CD4-positive, alpha-beta T cell (primary cell): ENCODE measurements at regions not wholly inside any gene's neighbourhood (a gene's known extent, or its start where the extent isn't known, plus 50 kb on each side); places are given as distances from the start of the nearest gene placed in this dataset.

ENCODE experiments used
- ATAC-seq: fragments of 200-7000 bp; cut with Tn5 transposase; one replicate; pipeline ENCODE4 v1.10.0; 2022; ENCODE audit warnings: mild to moderate bottlenecking; ENCODE audit not compliant: poor library complexity
- CTCF ChIA-PET: fragments of 350-600 bp; sonication (Branson Sonifier 250); formaldehyde crosslinking; loops from one replicate; lab custom pipeline; 2021; ENCODE audit warnings: antibody characterized with exemption, inconsistent platforms; lab: Charles Lee
- POLR2A ChIA-PET: fragments of 350-600 bp; sonication (Branson Sonifier 250); formaldehyde crosslinking; loops from one replicate; lab custom pipeline; 2021; ENCODE audit warnings: antibody characterized with exemption, inconsistent platforms; lab: Charles Lee
- DNase-seq, 14 experiments: peaks; one replicate each; pipeline ENCODE4 v3.0.0-alpha.2; 2013 to 2020; ENCODE audit warnings: mixed read lengths in 2 of 14
- H3K27ac ChIP-seq, 2 donors: one replicate each; pipeline versions ENCODE4 v1.5.1 to v1.7.0; 2013; ENCODE audit warnings: low read length in 2 of 2, low read depth in 1 of 2, mild to moderate bottlenecking in 1 of 2
- H3K27me3 ChIP-seq, 2 experiments: 1 replicate in 1 of 2; 2 replicates in 1 of 2; pipeline versions ENCODE4 v1.6.1 to v1.7.0; 2013; ENCODE audit warnings: low read length in 2 of 2, control low read depth in 1 of 2, mild to moderate bottlenecking in 1 of 2, moderate library complexity in 1 of 2; ENCODE audit not compliant: insufficient read depth in 2 of 2, control insufficient read depth in 1 of 2
- H3K36me3 ChIP-seq: one replicate; pipeline ENCODE4 v1.6.1; 2013; ENCODE audit warnings: low read length, control low read depth; ENCODE audit not compliant: insufficient read depth
- H3K4me1 ChIP-seq: one replicate; pipeline ENCODE4 v1.6.1; 2013; ENCODE audit warnings: low read length, control low read depth; ENCODE audit not compliant: insufficient read depth
- H3K4me3 ChIP-seq: one replicate; pipeline ENCODE4 v1.5.1; 2013; ENCODE audit warnings: mild to moderate bottlenecking, low read length, moderate library complexity
- H3K9me3 ChIP-seq, 2 experiments: 1 replicate in 1 of 2; 2 replicates in 1 of 2; pipeline versions ENCODE4 v1.6.1 to v1.7.0; 2013; ENCODE audit warnings: low read length in 2 of 2, mild to moderate bottlenecking in 2 of 2, control low read depth in 1 of 2, moderate library complexity in 1 of 2; ENCODE audit not compliant: control insufficient read depth in 1 of 2, insufficient read depth in 1 of 2
- H3K27ac Mint-ChIP-seq: one replicate; pipeline ENCODE4 v1.8.0; 2020; ENCODE audit warnings: mixed read lengths
- H3K27me3 Mint-ChIP-seq: one replicate; pipeline ENCODE4 v1.8.0; 2021; ENCODE audit warnings: mixed read lengths
- H3K36me3 Mint-ChIP-seq: one replicate; pipeline ENCODE4 v1.8.0; 2021; ENCODE audit warnings: low read depth, mixed read lengths
- H3K4me1 Mint-ChIP-seq: one replicate; pipeline ENCODE4 v1.8.0; 2021; ENCODE audit warnings: low read depth, mixed read lengths
- H3K4me3 Mint-ChIP-seq: one replicate; pipeline ENCODE4 v1.8.0; 2020; ENCODE audit warnings: mild to moderate bottlenecking, mixed read lengths
- H3K9me3 Mint-ChIP-seq: one replicate; pipeline ENCODE4 v1.8.0; 2020; ENCODE audit warnings: mixed read lengths
- CTCF ChIP-seq: fragments of 200-600 bp; IDR thresholded peaks from one replicate; pipeline ENCODE4 v1.8.0; 2022; ENCODE audit warnings: antibody characterized with exemption, mild to moderate bottlenecking
- intact Hi-C, 2 experiments: fragments of 100-400 bp; cut with DNase I in 1 of 2; cut with micrococcal nuclease in 1 of 2; formaldehyde crosslinking; loops; one replicate each; pipeline versions ENCODE4 v1.15.1 to v1.9.0; 2023 to 2025; cut with DNase I, micrococcal nuclease

GRCh38 chr3:135559802-135560201 lies 405.7 kb upstream of the PPP2R3A start:
- H3K9me3 Mint-ChIP-seq = no peaks in the 10 kb centered on the region
- H3K4me3 ChIP-seq = no peak overlapping the region
- intact Hi-C loops = no loop called here
- H3K27me3 ChIP-seq = no peaks in the 10 kb centered on the region
- no peaks in the 10 kb centered on the region for H3K4me1 Mint-ChIP-seq
- no peaks in the 10 kb centered on the region for H3K27me3 Mint-ChIP-seq
- no peak for ATAC-seq
- no peaks in the 10 kb centered on the region for H3K36me3 Mint-ChIP-seq
- H3K9me3 ChIP-seq = peaks cover 0 to 4% of the 10 kb centered on the region in 2 experiments
- no peak overlapping the region for H3K27ac ChIP-seq
- no peaks in the 10 kb centered on the region for H3K36me3 ChIP-seq
- ChIA-PET POLR2A (no interaction called here), CTCF (no interaction called here)
- no peak overlapping the region for H3K27ac Mint-ChIP-seq
- H3K4me1 ChIP-seq = no peaks in the 10 kb centered on the region
- no peak for DNase-seq
- no peak for TF ChIP-seq CTCF
- H3K4me3 Mint-ChIP-seq = no peak overlapping the region

- ATAC-seq (no peak), DNase-seq (no peak)
- H3K27me3 ChIP-seq = no peaks in the 10 kb centered on the region
- intact Hi-C loops = no loop called here
- Mint-ChIP-seq H3K9me3 (no peaks in the 10 kb centered on the region), H3K27me3 (no peaks in the 10 kb centered on the region), H3K36me3 (no peaks in the 10 kb centered on the region), H3K4me3 (no peak overlapping the region), H3K4me1 (no peaks in the 10 kb centered on the region), H3K27ac (no peak overlapping the region)
- CTCF ChIA-PET = no interaction called here
- H3K36me3 ChIP-seq = no peaks in the 10 kb centered on the region
- no peak overlapping the region for H3K27ac ChIP-seq
- no peaks in the 10 kb centered on the region for H3K4me1 ChIP-seq
- peaks cover 0 to 4% of the 10 kb centered on the region in 2 experiments for H3K9me3 ChIP-seq
- H3K4me3 ChIP-seq = no peak overlapping the region
- TF ChIP-seq CTCF = no peak
- POLR2A ChIA-PET = no interaction called here
Observed at GRCh38 chr3:135560847-135561246, 404.7 kb upstream of the PPP2R3A start.

GRCh38 chr3:135564696-135565095 lies 400.8 kb upstream of the PPP2R3A start:
- Histone ChIP-seq H3K27ac (no peak overlapping the region), H3K36me3 (no peaks in the 10 kb centered on the region), H3K4me3 (no peak overlapping the region), H3K27me3 (no peaks in the 10 kb centered on the region), H3K9me3 (peaks cover 0 to 5% of the 10 kb centered on the region in 2 experiments), H3K4me1 (no peaks in the 10 kb centered on the region)
- ChIA-PET POLR2A (no interaction called here), CTCF (no interaction called here)
- Mint-ChIP-seq H3K4me3 (no peak overlapping the region), H3K36me3 (no peaks in the 10 kb centered on the region), H3K27me3 (no peaks in the 10 kb centered on the region), H3K4me1 (no peaks in the 10 kb centered on the region), H3K9me3 (no peaks in the 10 kb centered on the region), H3K27ac (no peak overlapping the region)
- intact Hi-C loops = no loop called here
- DNase-seq = no peak
- no peak for TF ChIP-seq CTCF
- no peak for ATAC-seq
